HG03469 (cell line): ENCODE measurements at regions not wholly inside any gene's neighbourhood (a gene's known extent, or its start where the extent isn't known, plus 50 kb on each side); places are given as distances from the start of the nearest gene placed in this dataset.
"Not testable (repeated sequence)": the region's sequence is repeated elsewhere in the genome, so short reads cannot be mapped to it uniquely, and the experiment has no call there.

Experiments
- ATAC-seq: cut with Tn5 transposase; IDR thresholded peaks from one replicate; pipeline ENCODE4 v1.9.1; 2021; ENCODE audit warnings: mild to moderate bottlenecking, moderate library complexity, moderate number of reproducible peaks; ENCODE audit not compliant: unreplicated experiment

- no peak for ATAC-seq
Measured at GRCh38 chr18:5024741-5025140, 172.3 kb downstream of the AKAIN1 start.

- no peak for ATAC-seq
Measured at GRCh38 chr18:5021558-5021957, 175.5 kb downstream of the AKAIN1 start.

GRCh38 chr18:5015213-5015612, 181.8 kb downstream of the AKAIN1 start:
- no peak for ATAC-seq

- not testable (repeated sequence) for ATAC-seq
Measured at GRCh38 chr18:5004031-5004820, 192.8 kb downstream of the AKAIN1 start.

GRCh38 chr18:4994710-4995109, 202.3 kb downstream of the AKAIN1 start:
- no peak for ATAC-seq

GRCh38 chr18:4987452-4988405, 209.3 kb downstream of the AKAIN1 start:
- no peak for ATAC-seq

- no peak for ATAC-seq
Measured at GRCh38 chr18:4986677-4987076, 210.4 kb downstream of the AKAIN1 start.

- no peak for ATAC-seq
Measured at GRCh38 chr18:4986066-4986465, 211.0 kb downstream of the AKAIN1 start.

- ATAC-seq = no peak
Measured at GRCh38 chr18:4961121-4961909, 235.7 kb downstream of the AKAIN1 start.

- ATAC-seq = no peak
Measured at GRCh38 chr18:4960578-4960977, 236.5 kb downstream of the AKAIN1 start.

GRCh38 chr18:4931209-4931608, 265.8 kb downstream of the AKAIN1 start:
- no peak for ATAC-seq

- no peak for ATAC-seq
Measured at GRCh38 chr18:4921548-4921947, 275.5 kb downstream of the AKAIN1 start.

GRCh38 chr18:4917509-4917908, 279.5 kb downstream of the AKAIN1 start:
- ATAC-seq = not testable (repeated sequence)

GRCh38 chr18:4908328-4908727, 288.7 kb downstream of the AKAIN1 start:
- ATAC-seq = no peak

GRCh38 chr18:4906856-4907255, 290.2 kb downstream of the AKAIN1 start:
- ATAC-seq = no peak

GRCh38 chr18:4888251-4889040, 308.6 kb downstream of the AKAIN1 start:
- ATAC-seq = no peak

- ATAC-seq = no peak
Measured at GRCh38 chr18:4878480-4878879, 318.6 kb downstream of the AKAIN1 start.

- no peak for ATAC-seq
Measured at GRCh38 chr18:4871197-4871596, 325.9 kb downstream of the AKAIN1 start.

GRCh38 chr18:4870177-4870773, 326.8 kb downstream of the AKAIN1 start:
- no peak for ATAC-seq

- ATAC-seq = no peak
Measured at GRCh38 chr18:4869155-4869554, 327.9 kb downstream of the AKAIN1 start.
